ENCODE measurements at regions not wholly inside any gene's neighbourhood (a gene's known extent, or its start where the extent isn't known, plus 50 kb on each side); places are given as distances from the start of the nearest gene placed in this dataset.

DNA sequence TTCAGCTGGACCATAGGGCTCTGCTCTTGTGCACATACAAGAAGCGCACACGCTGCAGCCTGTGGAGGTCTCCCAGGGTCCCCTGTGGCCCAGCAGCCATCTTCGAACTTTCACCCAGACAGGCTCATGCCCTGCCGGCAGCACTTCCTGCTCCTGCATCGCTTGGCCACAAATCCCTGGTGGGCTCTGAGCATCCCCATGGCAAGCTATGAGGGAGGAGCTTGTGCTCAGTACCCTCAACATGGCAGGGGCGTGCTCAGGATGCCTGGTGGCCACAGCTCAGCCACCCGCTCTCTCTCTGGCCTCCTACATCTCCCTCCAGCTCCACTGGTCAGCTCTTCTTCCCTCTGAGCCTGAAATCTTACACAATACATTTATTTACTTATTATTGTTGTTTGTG lies 63.7 kb downstream of the IRX2 start:
- Mint-ChIP-seq H3K4me3 (ENCODE audit: unreplicated experiment) (no peak overlapping the region), H3K27me3 (ENCODE audit: unreplicated experiment) (peaks cover 5% of the 10 kb centered on the region), H3K4me1 (ENCODE audit: low read depth, unreplicated experiment) (no peaks in the 10 kb centered on the region), H3K9me3 (ENCODE audit: unreplicated experiment) (peaks cover 4% of the 10 kb centered on the region), H3K36me3 (ENCODE audit: unreplicated experiment) (peaks cover 4% of the 10 kb centered on the region), H3K27ac (ENCODE audit: unreplicated experiment) (no peak overlapping the region)
- TF ChIP-seq, protein P1, sequence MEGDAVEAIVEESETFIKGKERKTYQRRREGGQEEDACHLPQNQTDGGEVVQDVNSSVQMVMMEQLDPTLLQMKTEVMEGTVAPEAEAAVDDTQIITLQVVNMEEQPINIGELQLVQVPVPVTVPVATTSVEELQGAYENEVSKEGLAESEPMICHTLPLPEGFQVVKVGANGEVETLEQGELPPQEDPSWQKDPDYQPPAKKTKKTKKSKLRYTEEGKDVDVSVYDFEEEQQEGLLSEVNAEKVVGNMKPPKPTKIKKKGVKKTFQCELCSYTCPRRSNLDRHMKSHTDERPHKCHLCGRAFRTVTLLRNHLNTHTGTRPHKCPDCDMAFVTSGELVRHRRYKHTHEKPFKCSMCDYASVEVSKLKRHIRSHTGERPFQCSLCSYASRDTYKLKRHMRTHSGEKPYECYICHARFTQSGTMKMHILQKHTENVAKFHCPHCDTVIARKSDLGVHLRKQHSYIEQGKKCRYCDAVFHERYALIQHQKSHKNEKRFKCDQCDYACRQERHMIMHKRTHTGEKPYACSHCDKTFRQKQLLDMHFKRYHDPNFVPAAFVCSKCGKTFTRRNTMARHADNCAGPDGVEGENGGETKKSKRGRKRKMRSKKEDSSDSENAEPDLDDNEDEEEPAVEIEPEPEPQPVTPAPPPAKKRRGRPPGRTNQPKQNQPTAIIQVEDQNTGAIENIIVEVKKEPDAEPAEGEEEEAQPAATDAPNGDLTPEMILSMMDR (IDR thresholded peaks at IDR 0.05; ENCODE audit: partially characterized antibody, unreplicated experiment): no peak
- DNase-seq: no peak

DNA sequence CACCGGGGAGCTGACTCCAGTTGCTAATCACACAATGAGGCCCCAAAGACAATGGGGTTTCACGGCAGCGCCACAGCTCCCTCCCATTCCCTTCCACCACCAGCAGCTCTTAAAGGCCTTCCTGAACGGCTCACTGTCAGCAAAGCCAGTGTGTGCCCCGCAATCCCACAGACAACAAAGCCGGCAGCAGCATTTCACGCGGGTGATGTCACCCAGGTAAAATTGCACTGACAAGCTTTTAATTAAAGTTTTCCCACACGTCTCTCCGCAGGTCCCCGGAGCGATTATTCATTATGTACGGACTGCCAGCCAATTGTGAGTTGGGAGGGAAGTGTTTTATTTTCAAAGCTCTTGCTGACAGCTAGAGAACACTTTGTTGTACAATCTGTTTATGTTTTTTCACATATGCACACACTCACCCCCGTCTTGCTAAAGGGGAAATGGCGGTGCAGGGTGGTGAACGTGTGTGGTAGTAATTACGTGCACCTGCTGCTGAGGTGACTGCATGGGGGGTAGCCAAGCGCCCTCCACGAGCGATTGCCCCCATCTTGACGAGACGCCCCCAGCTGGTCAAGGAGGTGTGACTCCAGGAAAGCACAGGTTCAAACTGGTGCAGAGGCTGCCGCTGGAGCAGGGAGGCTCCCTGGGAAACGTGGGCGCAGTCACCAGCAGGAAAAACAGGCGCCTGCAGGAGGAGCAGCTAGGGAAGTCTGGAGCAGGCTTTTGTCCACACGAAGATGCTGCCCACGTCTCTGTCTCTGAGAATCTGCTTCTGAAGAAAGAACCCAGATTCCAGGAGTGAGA lies 65.0 kb downstream of the IRX2 start:
- Mint-ChIP-seq H3K9me3 (ENCODE audit: unreplicated experiment) (peaks cover 4% of the 10 kb centered on the region), H3K27ac (ENCODE audit: unreplicated experiment) (no peak overlapping the region), H3K36me3 (ENCODE audit: unreplicated experiment) (peaks cover 4% of the 10 kb centered on the region), H3K27me3 (ENCODE audit: unreplicated experiment) (peaks cover 2% of the 10 kb centered on the region), H3K4me1 (ENCODE audit: low read depth, unreplicated experiment) (no peaks in the 10 kb centered on the region), H3K4me3 (ENCODE audit: unreplicated experiment) (no peak overlapping the region)
- TF ChIP-seq, protein P1 (IDR thresholded peaks at IDR 0.05; ENCODE audit: partially characterized antibody, unreplicated experiment): no peak
- no peak for DNase-seq

DNA sequence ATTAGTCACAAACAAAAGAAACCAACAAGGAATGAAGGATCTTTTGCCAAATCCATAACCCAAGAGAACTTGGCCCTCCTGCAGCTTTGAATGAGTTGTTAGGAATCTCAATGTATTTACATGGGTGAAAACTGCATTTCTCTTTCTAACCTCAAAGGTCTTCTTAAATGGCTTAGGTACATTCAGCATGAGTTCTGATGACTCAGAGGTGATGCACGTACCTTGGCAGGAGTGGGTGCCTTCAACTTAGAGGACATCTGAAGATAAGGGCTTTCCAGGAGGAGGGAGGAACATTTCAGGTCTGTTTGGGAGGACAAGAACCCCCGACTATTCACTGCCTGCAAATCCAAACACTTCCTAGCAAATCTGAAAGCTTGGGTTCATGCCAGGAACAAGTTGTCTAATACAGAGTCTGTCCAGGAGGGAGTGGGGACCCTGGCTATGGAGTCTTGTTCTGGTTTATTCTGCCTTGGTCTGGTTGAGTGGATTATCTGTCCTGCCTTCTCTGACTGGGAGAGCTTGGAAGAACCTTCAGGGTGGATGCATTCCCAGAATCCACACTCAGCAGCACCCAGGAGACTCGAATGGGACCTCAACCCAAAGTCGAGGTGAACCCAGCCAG lies 65.7 kb downstream of the IRX2 start:
- H3K27me3 Mint-ChIP-seq (ENCODE audit: unreplicated experiment): peaks cover 2% of the 10 kb centered on the region
- peaks cover 4% of the 10 kb centered on the region for H3K9me3 Mint-ChIP-seq (ENCODE audit: unreplicated experiment)
- no peak overlapping the region for H3K4me3 Mint-ChIP-seq (ENCODE audit: unreplicated experiment)
- H3K27ac Mint-ChIP-seq (ENCODE audit: unreplicated experiment): no peak overlapping the region
- no peaks in the 10 kb centered on the region for H3K4me1 Mint-ChIP-seq (ENCODE audit: low read depth, unreplicated experiment)
- TF ChIP-seq, protein P1 (IDR thresholded peaks at IDR 0.05; ENCODE audit: partially characterized antibody, unreplicated experiment): no peak
- no peak for DNase-seq
- H3K36me3 Mint-ChIP-seq (ENCODE audit: unreplicated experiment): peaks cover 4% of the 10 kb centered on the region

DNA sequence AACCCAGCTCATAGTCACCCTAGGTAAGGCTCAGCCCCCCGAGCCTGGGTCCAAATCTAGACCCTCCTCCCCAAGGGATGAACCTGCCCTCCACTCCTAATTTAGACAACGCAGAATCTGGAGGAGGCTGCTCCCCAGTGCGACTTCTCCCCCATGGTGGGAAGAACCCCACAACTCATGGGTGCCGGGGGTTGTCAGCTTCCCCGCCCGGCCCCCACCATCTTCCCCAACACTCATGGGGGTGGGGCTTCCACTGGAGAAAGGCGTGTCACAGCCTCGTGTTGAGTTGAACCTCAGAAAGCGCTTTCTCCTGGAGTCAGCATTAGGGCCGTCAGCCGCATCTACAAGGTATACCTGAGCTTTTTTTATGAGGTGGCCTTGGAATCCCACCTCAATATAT lies 66.9 kb downstream of the IRX2 start:
- H3K4me3 Mint-ChIP-seq (ENCODE audit: unreplicated experiment): no peak overlapping the region
- no peaks in the 10 kb centered on the region for H3K4me1 Mint-ChIP-seq (ENCODE audit: low read depth, unreplicated experiment)
- H3K36me3 Mint-ChIP-seq (ENCODE audit: unreplicated experiment): peaks cover 4% of the 10 kb centered on the region
- H3K27me3 Mint-ChIP-seq (ENCODE audit: unreplicated experiment): peaks cover under 1% of the 10 kb centered on the region
- TF ChIP-seq, protein P1 (IDR thresholded peaks at IDR 0.05; ENCODE audit: partially characterized antibody, unreplicated experiment): no peak
- no peak overlapping the region for H3K27ac Mint-ChIP-seq (ENCODE audit: unreplicated experiment)
- DNase-seq: no peak
- peaks cover 4% of the 10 kb centered on the region for H3K9me3 Mint-ChIP-seq (ENCODE audit: unreplicated experiment)

DNA sequence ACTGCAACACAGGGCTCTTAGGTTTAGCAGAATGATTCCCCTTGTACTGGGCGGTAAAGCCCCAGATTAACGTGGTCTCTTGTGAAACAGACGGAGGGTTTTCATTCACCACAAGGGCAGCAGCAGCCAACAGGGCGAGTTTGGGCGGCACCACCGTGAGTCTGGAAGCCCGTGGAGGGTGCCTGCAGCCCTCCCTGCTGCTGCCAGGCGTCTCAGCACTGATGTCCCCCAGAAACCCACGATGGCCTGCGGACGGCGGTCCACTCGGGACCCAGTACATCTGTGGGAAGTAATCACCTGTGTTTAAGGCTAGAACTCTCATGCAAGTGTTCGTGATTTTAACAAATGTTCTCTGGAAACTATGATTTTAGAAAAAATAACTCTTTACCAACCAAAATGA lies 67.8 kb downstream of the IRX2 start:
- Mint-ChIP-seq H3K9me3 (ENCODE audit: unreplicated experiment) (peaks cover 4% of the 10 kb centered on the region), H3K36me3 (ENCODE audit: unreplicated experiment) (peaks cover 4% of the 10 kb centered on the region), H3K4me1 (ENCODE audit: low read depth, unreplicated experiment) (no peaks in the 10 kb centered on the region), H3K4me3 (ENCODE audit: unreplicated experiment) (no peak overlapping the region), H3K27me3 (ENCODE audit: unreplicated experiment) (no peaks in the 10 kb centered on the region), H3K27ac (ENCODE audit: unreplicated experiment) (no peak overlapping the region)
- DNase-seq: no peak
- TF ChIP-seq, protein P1 (IDR thresholded peaks at IDR 0.05; ENCODE audit: partially characterized antibody, unreplicated experiment): no peak

Data from glutamatergic neuron (in vitro differentiated cells).